Cardiac muscle cell (in vitro differentiated cells and primary cell): ENCODE measurements at regions not wholly inside any gene's neighbourhood (a gene's known extent, or its start where the extent isn't known, plus 50 kb on each side); places are given as distances from the start of the nearest gene placed in this dataset.

Experiments used
- DNase-seq, 2 donors: peaks; one replicate each; pipeline versions ENCODE4 v3.0.0 to v3.0.0-alpha.2; 2010 to 2017; ENCODE audit warnings: low read depth in 1 of 2, low spot score in 1 of 2
- H3K27ac ChIP-seq: fragments of 200-600 bp; sonication (generic); 2 replicates; pipeline ENCODE4 v1.5.1; 2016
- H3K27me3 ChIP-seq: fragments of 200-600 bp; sonication (generic); 2 replicates; pipeline ENCODE4 v1.6.0; 2016; ENCODE audit warnings: control low read depth
- H3K36me3 ChIP-seq: fragments of 200-600 bp; sonication (generic); 2 replicates; pipeline ENCODE4 v1.5.1; 2016; ENCODE audit warnings: control low read depth
- H3K4me1 ChIP-seq: fragments of 200-600 bp; sonication (generic); 2 replicates; pipeline ENCODE4 v1.8.1; 2017; ENCODE audit warnings: low read depth, mild to moderate bottlenecking, mixed run types
- H3K4me3 ChIP-seq: fragments of 200-600 bp; sonication (generic); 2 replicates; pipeline ENCODE4 v1.5.1; 2016; ENCODE audit warnings: mild to moderate bottlenecking
- H3K9me3 ChIP-seq: fragments of 200-600 bp; sonication (generic); 2 replicates; pipeline ENCODE4 v1.5.1; 2017; ENCODE audit warnings: low read depth, mild to moderate bottlenecking, control low read depth
- TF ChIP-seq, protein P1 (sequence below): IDR thresholded peaks from 2 replicates; pipeline ENCODE4 v1.5.1; 2012; ENCODE audit warnings: low read depth, mild to moderate bottlenecking, low read length

DNA sequence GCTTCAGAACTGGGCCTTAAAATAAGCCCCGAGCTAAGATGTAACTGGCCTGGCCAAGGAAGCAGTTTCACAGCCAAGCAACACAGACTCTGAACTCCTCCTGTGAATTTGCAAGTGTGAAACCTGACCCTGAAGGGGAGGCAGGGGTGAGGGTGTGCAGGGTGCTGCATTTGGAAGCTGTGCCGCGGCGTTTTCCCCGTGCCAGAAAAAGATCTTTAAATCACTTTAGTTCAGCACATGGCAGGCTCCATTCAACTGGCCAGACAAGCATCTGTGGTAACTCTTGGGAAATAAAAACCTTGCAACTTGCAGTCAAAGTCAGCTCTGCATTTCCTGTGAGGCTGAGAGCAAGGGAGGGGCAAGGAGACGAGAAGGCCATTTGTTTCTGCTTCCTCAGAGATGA lies 209.3 kb upstream of the SOX11 start:
- Histone ChIP-seq H3K9me3 (no peaks in the 10 kb centered on the region), H3K27me3 (no peaks in the 10 kb centered on the region), H3K4me1 (peaks cover 32% of the 10 kb centered on the region), H3K27ac (peak overlapping the region; percentile 78), H3K4me3 (no peak overlapping the region), H3K36me3 (no peaks in the 10 kb centered on the region)
- peak in 1 of 2 donors; percentile 52 for DNase-seq
- TF ChIP-seq, protein P1, sequence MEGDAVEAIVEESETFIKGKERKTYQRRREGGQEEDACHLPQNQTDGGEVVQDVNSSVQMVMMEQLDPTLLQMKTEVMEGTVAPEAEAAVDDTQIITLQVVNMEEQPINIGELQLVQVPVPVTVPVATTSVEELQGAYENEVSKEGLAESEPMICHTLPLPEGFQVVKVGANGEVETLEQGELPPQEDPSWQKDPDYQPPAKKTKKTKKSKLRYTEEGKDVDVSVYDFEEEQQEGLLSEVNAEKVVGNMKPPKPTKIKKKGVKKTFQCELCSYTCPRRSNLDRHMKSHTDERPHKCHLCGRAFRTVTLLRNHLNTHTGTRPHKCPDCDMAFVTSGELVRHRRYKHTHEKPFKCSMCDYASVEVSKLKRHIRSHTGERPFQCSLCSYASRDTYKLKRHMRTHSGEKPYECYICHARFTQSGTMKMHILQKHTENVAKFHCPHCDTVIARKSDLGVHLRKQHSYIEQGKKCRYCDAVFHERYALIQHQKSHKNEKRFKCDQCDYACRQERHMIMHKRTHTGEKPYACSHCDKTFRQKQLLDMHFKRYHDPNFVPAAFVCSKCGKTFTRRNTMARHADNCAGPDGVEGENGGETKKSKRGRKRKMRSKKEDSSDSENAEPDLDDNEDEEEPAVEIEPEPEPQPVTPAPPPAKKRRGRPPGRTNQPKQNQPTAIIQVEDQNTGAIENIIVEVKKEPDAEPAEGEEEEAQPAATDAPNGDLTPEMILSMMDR: no peak

DNA sequence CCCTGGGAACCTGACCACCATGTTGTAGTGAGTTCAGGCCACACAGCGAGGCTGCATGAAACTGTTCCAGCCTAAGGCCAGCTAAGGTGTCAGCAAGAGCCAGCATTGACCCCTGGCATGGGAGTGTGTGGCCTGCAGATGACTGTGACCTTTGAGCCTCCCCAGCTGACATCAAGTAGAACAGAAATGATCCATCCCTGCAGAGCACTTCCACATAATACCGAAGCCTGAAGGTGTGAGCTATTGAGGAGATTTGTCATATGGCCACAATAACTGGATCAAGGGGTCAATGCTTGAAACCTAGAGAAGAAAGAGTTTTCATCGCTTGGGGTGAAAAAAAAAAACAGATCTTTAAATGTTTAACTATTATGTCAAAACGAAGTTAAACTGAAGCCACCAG lies 207.3 kb upstream of the SOX11 start:
- H3K4me1 ChIP-seq: peaks cover 25% of the 10 kb centered on the region
- H3K27ac ChIP-seq: no peak overlapping the region
- TF ChIP-seq, protein P1: no peak
- DNase-seq: no peak
- no peak overlapping the region for H3K4me3 ChIP-seq
- H3K27me3 ChIP-seq: no peaks in the 10 kb centered on the region
- H3K36me3 ChIP-seq: no peaks in the 10 kb centered on the region
- H3K9me3 ChIP-seq: no peaks in the 10 kb centered on the region

DNA sequence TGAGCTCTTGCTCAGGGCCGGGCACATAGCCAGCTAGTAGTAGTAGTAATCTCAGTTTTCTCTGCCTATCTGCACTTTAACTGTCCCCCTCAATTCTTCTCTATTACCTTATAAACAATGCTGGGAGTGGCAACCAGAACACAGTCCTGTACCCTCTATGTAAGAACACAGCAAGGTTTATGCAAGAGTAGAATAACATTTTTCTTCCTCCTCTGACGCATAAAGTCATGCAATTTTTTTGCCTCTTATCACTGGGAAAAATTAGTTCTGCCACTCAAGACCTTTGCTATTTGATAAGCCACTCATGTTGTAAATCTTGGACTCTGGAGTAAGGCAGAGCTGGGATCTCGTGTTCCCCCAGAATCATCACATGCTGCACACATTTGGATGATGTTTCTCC lies 200.7 kb upstream of the SOX11 start:
- no peak for DNase-seq
- TF ChIP-seq, protein P1: no peak
- Histone ChIP-seq H3K27ac (no peak overlapping the region), H3K4me3 (no peak overlapping the region), H3K4me1 (peaks cover 17% of the 10 kb centered on the region), H3K27me3 (no peaks in the 10 kb centered on the region), H3K9me3 (no peaks in the 10 kb centered on the region), H3K36me3 (no peaks in the 10 kb centered on the region)

DNA sequence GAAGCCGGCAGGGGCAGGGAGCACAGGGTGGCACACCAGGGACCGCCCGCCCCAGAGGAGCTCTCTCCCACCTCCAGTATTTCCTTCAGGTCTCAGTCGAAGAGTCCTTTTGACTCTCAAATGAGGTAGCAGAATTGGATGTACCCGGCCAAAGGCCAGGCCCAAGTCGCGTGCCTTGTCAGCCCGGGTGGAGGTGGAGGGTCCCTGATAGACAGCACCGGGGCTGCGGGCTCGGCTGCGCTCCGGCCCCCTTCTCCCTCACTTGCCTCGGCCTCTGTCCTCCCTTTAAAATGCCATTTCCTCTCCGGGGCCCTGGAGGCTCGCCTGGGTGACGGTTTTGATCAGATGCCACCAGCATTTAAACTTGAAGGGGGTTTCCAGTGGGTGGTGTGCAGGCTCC lies 198.9 kb upstream of the SOX11 start:
- Histone ChIP-seq H3K27ac (no peak overlapping the region), H3K9me3 (no peaks in the 10 kb centered on the region), H3K4me1 (peaks cover 17% of the 10 kb centered on the region), H3K27me3 (no peaks in the 10 kb centered on the region), H3K36me3 (no peaks in the 10 kb centered on the region), H3K4me3 (no peak overlapping the region)
- DNase-seq: no peak
- TF ChIP-seq, protein P1: no peak

DNA sequence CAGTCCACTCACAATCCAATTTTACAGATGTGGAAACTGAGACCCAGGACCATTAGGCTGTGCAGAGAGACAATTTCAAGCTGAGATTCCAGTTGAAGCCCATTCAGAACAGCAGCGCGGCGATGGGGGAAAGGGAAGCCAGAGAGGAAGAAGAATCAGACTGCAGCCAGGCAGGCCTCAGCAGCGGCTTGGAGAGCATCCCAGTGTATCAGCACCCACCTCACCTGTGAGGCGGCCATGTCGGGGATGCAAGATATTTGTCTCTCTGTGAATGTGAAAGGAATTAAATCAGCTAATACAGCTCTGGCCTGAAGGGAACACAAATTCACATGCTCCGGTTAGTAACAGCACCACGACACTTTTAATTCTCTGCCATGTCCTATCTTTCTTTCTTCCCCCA lies 198.0 kb upstream of the SOX11 start:
- Histone ChIP-seq H3K27ac (no peak overlapping the region), H3K36me3 (no peaks in the 10 kb centered on the region), H3K9me3 (no peaks in the 10 kb centered on the region), H3K4me1 (peaks cover 17% of the 10 kb centered on the region), H3K4me3 (no peak overlapping the region), H3K27me3 (no peaks in the 10 kb centered on the region)
- TF ChIP-seq, protein P1: no peak
- no peak for DNase-seq

DNA sequence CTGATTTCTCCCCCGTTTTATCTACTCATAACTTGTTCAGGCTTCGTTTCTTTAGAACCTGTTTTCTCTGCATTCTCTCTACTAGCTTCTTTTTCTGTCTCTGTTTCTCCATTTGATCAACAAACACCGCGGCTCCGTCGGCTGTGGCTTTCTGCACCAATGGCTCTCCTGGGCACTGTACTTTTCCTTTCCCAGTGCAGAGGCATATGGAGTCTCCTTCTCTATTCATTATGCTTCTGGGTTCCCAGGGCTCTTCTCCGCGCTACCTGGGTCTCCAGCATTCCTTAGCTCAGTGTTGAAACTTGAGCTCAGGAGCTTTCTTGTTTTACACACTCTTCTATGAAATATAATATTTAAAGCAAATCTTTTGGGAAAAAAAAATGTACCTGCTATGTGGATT lies 196.6 kb upstream of the SOX11 start:
- TF ChIP-seq, protein P1: no peak
- Histone ChIP-seq H3K27me3 (no peaks in the 10 kb centered on the region), H3K4me1 (peaks cover 17% of the 10 kb centered on the region), H3K9me3 (no peaks in the 10 kb centered on the region), H3K4me3 (no peak overlapping the region), H3K27ac (no peak overlapping the region), H3K36me3 (no peaks in the 10 kb centered on the region)
- no peak for DNase-seq
